GM21529 (cell line): ENCODE measurements at regions not wholly inside any gene's neighbourhood (a gene's known extent, or its start where the extent isn't known, plus 50 kb on each side); places are given as distances from the start of the nearest gene placed in this dataset.
"Not testable (repeated sequence)": the region's sequence is repeated elsewhere in the genome, so short reads cannot be mapped to it uniquely, and the experiment has no call there.

ENCODE experiments used
- ATAC-seq: cut with Tn5 transposase; IDR thresholded peaks from one replicate; pipeline ENCODE4 v1.9.1; 2021; ENCODE audit not compliant: unreplicated experiment

DNA sequence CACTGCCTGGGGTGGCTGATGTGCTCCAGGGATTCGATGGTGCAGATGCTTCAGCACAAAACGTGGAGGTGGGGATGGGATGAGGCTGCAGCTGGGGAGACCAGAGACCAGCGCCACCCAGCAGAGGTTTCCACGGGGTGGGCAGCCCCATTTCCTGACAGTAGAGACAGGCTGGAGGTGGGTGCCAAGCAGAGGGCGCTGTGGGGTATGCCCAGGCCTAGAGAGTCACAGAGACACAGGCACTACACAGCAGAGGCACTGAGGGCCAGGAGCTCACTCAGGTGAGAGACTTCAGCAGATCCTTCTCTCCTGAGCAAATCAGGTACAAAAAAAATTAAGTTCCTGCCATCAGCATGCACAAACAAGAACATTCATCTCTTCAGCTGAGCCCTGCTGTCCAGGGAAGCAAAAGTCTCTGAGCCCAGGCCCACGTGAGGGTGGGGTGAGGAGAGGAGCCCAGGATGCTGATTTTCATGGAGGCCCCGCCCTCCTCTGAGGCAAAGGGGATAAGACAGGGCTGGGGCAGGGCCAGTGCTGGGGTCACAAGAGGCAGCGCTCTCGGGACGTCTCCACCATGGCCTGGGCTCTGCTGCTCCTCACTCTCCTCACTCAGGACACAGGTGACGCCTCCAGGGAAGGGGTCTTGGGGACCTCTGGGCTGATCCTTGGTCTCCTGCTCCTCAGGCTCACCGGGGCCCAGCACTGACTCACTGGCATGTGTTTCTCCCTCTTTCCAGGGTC lies 53.1 kb downstream of the GGTLC2 start:
- no peak for ATAC-seq

DNA sequence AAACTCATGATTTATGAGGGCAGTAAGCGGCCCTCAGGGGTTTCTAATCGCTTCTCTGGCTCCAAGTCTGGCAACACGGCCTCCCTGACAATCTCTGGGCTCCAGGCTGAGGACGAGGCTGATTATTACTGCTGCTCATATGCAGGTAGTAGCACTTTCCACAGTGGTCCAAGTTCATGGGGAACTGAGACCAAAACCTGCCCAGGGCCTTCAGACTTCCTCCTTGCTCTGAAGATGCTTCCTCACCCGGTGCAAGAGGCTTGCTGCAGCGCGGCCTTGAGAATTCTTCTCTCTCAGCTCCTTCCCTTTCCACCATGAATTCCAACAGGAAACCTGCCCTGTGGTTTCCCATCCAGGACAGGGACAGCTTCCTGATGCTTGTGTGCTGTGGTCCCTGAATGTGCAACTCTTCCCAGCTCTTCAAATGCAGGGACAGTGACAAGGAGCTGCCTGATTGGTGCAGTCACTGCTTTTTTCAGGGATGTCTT lies 53.9 kb downstream of the GGTLC2 start:
- no peak for ATAC-seq

DNA sequence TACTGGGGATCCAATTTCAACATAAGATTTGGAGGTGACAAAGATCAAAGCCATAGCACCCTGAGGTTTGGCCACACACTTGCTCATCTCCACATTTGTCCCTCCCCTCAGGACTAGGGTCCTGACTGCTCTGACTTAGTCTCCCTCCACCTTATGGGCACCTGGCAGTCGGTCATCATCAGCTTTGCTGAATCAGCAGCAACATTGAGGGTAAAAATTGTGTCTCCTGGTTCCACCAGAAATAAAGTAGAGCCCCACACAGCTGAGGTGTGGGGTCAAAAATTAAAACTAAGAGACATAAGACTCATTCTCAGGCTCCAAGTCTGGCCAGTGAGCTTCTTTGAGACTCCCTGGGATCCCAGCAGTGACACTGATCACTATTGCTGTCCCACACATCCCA lies 56.2 kb downstream of the GGTLC2 start:
- ATAC-seq = no peak

DNA sequence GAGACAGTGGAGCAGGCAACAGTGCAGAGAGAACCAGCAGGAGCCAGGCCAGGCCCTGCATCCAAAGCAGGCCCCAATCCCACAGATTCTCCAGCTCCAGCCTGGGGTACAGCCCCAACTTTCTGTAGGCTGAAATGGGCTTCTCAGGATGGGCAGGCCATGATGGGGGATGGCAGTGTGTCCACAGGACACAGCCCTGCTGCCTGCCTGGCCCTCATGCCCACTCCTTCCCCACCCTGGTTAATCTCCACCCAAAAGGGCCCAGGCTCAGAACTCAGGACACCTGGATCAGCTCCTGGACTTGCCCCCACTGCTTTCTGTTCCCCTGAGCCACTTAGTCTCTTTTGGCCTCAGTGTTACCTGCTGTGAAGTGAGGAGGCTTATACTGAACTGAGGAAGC lies 57.1 kb downstream of the GGTLC2 start:
- not testable (repeated sequence) for ATAC-seq

DNA sequence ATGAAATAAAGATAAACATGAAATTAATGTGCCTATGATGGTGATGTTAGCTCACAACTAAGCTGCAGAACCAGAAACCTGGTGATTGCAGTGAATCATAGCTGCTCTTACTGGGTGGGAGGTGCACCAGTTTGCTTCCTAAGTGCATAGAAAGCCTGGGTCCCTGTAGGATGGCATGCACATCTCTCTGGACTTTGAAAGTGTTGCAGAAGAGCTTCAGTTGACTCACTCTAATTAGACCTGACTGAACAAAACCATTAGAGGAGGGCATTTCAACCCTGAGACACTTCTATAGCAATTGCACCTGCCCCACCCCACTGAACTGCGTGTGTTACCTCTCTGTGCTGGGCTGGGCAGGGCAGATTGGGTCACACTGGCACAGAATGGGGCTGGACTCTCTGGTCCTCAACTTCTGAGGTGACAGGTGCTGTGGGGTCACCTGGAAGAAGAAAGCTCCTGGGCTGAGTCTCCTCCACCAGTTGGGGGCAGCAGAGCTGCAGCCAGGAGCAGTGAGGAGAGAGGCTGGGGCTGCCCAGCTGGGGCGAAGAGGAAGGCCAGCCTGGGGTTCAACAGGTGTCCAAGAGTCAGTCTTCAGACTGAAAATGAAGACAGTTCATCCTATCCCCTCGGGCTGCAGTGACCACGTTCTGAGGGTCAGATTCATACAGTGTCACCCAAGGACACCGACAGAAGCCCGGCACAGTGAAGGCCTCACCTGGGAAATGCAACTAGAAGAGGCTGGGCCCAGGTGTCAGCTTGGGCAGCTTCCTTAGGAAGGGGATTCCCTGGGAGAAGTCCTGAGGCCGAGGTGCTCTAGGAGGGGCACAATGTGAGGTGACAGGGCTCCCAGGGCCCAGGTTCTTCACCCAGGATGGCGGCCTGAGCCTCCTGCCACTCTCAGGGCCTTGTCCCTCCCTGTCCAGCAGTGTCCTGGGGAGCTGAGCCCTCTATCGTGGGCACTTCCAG lies 58.1 kb downstream of the GGTLC2 start:
- no peak for ATAC-seq

DNA sequence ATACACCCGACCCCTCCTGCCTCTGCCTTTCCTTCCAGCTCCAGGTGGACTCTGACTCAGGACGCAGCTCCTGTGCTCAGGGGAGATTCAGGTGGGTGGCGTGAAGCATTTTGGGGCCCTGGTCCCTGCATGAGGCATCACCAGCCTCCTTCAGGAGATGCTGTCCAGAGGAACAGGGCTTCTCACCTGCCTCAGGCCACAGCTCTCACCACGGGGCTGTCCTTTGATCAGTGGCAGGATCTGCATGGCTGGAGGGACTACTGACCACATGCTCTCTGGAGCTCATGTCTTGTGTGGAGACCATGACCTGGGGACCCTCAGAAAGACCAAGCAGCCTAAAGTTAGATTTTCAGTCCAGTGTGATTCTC lies 58.8 kb downstream of the GGTLC2 start:
- no peak for ATAC-seq

DNA sequence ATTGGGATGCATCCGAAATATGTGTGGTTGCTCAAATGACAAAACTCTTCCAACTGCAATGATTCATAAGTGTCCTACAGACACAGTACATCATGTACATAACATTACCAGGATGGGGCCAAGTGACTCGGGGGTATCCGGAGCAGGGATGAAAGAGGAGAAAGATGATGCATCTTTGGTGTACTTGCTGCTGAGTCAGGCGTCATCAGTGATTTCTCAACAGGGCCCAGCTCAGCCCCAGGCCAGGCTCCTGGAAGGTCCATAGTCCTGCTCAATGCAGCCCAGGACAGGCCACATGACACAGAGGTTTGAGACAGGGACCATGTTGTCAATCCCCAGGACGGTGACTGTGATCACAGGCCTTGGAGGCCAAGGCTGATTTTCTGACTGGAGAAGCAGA lies 59.3 kb downstream of the GGTLC2 start:
- ATAC-seq = no peak

DNA sequence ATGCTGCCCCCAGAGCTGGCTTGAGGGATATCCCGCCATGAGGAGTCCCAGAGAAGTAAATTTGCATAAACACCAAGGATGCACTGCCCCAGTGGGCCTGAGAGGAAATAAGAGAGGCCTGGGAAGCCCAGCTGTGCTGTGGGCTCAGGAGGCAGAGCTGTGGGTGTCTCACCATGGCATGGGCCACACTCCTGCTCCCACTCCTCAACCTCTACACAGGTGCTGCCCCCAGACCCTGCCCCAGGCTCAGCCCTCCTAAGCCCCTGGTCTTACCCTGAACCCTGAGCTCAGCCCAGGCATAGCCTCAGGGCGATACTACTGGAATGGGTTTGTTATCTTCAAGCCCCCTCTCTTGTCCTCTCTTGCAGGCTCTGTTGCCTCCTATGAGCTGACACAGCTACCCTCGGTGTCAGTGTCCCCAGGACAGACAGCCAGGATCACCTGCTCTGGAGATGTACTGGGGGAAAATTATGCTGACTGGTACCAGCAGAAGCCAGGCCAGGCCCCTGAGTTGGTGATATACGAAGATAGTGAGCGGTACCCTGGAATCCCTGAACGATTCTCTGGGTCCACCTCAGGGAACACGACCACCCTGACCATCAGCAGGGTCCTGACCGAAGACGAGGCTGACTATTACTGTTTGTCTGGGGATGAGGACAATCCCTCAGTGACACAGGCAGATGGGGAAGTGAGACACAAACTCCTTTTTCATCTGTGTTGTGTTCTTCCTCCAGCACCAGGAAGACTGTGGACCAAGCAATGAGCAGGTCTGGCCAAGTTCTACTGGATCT lies 59.9 kb downstream of the GGTLC2 start:
- no peak for ATAC-seq

DNA sequence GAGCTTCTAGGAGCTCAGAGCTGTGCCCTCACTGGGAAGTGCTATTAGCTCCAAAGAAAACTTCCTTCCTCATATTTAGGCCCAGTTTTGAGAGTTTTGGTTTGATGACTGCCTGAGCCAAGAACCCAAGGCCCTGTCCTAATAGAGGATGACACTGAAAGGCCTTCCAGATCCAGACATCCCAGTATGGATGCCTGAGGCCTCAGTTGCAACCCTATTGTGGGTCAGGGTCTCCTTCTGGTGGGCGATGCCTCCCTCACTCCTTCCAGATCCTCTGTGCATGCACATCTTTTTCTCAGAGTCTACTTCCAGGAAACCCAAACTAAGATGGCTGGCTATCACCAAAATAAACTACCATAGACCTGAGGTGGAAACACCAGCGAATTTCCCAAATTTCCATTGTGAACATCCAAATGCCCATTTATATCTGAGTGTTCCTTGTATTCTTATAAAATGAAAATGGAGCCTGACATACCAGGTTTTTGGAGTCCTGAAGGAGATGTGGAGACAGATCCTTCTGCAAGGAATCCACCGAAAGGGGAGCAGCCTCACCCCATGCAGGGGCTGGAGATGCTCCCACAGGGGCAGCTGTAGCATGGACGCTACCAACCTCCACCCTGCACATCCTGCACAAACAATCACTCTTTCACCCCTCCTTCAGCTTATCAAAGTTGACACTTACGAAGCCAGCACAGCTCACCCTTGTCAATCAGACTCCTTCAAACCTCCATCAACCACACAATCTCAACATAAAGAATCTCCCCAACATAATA lies 61.1 kb downstream of the GGTLC2 start:
- no peak for ATAC-seq

DNA sequence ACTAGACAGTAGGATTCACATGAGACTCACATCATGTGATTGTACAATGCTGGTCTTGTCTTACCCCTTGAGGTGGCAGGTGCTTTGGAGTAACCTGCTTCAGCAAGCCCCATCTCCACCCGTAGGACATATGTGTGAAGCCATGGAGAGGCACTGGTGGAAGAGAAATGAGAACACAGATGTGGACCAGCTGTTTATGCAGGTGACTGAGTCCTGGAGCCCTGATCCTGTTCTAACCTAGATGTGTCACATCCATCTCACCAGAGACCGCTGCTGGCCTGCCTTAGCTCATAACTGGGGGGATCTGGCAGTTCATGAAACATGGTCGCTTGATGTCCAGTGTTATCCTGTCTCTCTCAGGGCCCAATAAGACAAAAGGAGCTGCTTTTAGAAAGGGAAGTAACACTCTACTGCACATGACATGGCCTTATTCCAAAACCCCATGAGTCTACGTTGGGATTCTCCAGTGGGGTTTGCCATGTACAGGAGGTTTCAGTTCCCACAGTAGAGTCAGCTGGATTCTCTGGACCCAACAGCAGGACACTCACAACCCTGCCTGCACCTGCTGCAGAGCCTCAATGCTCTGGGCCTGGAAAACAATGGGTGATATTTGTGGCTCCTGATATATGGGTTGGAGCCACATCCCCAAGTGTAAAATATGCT lies 62.0 kb downstream of the GGTLC2 start:
- ATAC-seq = no peak

DNA sequence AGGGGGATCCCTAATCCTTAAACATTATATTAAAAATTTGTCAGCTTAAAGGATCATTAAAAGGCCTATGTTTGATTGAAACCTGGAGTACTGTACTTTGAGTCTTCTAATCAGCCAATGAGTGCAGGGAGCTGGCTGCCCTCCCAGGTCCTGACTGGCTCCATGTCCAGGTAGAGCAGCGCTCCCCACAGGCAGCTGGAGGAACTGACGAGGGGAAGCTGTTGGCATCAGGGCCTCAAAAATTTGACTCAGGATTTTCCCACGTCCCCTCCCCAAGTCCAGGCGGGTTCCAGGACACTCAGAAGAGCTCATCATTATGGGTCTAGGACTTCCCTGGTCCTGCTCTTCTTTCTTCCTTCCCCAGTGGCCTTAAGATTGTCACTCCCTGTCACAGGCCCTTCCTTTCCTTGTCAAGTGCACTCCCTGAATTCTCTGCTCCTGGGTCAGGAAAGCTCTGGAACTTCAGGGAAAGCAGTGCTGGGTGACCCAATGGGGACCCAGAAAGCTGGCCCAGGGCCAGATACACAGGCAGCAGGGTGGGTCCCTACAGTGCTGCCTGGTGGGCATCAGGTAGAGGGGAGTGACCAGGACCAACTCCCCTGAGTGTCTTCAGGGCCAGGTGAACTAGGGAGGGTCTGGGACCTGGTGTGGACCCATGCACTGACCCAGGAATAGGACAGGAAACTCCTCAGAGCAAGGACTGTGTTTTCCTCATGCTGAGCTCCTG lies 65.5 kb downstream of the GGTLC2 start:
- no peak for ATAC-seq

DNA sequence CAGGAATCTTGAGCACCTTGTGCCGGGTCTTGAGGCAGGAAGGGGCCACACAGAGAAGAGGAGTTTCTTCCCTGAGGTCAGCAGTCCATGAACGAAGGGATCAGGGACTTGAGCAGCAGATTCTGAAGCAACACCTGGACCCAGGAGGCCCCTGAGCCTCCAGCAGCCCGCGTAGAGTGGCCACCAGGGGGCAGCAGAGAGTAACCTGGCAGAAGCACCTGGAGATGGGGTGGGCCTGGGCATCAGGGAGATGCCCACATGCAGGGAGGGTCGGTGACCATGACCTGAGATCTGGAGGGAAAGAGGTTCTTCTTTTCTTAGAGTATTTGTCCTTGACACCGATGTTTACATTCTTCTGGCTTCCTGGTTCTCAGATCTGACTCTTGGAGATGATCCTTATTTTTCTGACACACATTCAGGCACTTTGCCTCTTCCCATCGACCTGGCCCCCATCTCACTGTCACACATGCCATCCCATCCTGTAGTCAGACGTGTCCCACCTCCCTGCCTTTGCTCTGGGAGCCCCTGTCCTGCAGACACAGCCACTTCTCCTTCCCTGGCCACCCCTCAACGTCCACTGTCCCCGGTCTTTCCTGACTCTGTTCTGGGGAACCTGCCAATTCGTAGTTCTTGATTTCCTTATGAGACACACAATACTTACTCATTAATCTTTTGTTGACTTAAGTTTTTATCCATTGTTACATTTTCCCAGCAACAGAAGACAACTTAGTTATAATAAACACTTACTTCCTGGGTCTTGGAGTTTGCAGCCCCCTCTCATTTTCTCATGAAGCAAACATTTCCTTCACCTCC lies 66.5 kb downstream of the GGTLC2 start:
- ATAC-seq = no peak

DNA sequence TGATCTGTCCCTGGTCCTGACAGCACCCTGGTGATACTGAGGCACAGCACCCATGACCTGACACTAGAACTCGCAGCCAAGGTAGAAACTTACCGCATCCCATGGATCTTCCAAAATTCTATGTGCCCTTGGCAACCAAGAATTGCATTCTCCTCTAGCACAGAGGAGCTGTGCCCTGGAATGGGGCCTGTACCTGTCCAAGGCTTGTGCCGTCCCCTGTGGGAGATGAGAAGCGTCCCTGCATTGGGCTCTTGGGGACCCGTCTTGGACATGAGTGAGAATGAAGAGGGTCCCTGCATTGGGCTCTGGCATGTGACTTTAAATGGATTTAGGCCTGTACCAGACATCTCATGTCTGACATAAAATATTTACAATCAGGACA lies 67.1 kb downstream of the GGTLC2 start:
- ATAC-seq = no peak

DNA sequence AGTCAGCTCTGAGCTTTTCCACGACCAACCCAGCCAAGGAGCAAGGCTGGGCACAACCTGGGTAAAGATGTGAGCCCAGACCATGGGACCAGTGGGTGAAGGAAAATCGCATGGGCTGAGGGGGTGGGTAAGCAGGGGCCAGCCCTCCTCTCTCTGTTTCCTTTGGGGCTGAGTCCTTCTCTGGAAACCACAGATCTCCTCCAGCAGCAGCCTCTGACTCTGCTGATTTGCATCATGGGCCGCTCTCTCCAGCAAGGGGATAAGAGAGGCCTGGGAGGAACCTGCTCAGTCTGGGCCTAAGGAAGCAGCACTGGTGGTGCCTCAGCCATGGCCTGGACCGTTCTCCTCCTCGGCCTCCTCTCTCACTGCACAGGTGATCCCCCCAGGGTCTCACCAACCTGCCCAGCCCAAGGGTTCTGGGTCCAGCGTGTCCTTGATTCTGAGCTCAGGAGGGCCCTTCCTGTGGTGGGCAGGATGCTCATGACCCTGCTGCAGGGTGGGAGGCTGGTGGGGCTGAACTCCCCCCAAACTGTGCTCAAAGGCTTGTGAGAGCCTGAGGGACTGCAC lies 67.8 kb downstream of the GGTLC2 start:
- ATAC-seq = no peak

DNA sequence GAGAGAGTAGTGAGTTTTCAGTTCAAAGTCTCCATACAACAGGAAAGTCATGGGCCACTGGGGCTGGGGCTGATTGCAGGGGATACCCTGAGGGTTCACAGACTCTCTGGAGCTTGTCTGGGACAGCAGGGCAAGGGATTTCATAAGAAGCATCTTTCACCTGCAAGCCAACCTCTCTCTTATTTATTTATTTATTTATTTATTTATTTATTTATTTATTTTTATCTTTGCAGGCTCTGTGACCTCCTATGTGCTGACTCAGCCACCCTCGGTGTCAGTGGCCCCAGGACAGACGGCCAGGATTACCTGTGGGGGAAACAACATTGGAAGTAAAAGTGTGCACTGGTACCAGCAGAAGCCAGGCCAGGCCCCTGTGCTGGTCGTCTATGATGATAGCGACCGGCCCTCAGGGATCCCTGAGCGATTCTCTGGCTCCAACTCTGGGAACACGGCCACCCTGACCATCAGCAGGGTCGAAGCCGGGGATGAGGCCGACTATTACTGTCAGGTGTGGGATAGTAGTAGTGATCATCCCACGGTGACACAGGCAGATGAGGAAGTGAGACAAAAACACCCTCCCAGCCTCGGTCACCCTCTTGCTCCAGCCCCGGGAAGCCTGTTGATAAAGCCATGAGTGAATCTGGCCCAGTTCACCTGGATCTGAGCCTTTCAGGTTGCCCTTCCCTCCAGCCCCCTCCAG lies 68.4 kb downstream of the GGTLC2 start:
- ATAC-seq = no peak

DNA sequence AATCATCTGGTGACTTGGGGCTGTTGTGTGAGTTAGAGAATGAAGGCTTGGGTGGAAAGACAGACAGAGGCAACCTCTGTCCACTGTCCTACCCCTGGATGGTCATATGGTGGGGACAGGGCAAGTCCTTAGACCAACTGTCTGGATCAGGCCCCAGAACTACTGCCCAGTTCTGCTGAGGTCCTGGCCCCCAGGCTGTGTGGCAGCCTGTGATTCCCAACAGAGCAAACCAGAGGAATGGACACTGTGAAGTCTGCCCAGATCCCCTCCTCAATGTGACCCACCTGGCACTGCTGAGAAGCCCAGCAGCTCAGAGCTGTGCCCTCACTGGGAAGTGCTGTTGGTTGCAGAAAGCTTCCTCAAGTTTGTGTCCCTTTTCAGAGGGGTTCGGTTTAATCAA lies 69.0 kb downstream of the GGTLC2 start:
- no peak for ATAC-seq

DNA sequence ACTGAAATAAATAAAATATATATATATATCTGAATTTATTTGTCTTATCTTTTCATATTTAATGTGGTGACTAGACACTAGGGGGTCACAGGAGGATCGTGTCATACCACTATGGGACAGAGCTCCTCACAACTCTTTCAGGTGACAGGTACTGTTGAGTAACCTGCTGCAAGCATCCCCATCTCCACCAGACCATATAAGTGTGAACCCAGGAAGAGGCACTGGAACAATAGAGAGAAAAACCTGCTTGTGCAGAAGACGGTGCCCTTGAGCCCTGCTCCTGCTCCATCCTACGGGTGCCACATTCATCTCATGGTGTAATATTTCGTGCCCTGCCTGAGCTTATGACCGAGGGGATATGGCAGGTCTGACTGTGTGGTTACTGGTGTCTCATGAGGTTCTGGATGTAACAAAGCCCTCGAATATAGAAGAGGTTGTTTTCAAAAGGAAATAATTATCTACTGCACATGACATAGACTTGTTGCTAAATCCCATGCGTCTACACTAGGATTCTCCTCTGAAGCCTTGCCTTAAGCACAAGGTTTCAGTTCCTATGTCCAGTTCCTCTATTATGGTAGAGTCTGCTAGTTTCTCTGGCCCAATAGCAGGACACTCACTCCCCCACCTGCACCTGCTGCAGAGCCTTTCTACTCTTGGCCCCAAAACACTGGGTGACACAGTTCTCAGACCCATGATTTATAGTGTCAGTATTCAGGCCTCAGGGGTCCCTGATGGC lies 70.4 kb downstream of the GGTLC2 start:
- ATAC-seq = peak; percentile 59
